ENCODE measurements at regions not wholly inside any gene's neighbourhood (a gene's known extent, or its start where the extent isn't known, plus 50 kb on each side); places are given as distances from the start of the nearest gene placed in this dataset.

DNA sequence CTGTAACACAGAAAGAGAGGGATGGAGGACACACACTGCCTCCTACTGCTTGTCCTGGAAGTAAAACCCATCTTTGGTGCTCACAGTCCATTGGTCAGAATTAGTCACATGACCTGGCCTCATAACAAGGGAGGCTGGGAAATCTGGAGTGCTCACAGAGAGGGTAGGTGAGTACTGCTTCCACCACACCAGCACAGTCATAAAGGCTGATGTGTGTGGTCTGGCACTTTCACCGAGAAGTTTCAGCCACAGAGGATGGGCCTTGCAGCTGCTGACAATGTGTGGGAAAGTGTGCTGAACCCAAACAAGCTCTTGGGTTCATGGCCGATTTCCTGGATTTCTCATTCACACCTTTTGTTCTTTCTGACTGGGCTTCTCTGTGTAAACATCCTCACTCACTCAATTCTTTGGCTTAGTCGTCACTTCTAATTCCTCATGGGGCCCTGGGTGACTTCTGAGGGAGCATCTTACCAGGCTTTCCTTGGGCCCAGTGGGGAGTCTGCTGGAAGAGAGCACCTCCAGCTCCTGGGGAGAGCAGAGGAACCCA is 100.7 kb downstream of the ASB7 start:
- DNase-seq, result no peak

- DNase-seq, result no peak
Measured at GRCh38 chr15:100703671-100704070, 101.3 kb downstream of the ASB7 start.

DNA sequence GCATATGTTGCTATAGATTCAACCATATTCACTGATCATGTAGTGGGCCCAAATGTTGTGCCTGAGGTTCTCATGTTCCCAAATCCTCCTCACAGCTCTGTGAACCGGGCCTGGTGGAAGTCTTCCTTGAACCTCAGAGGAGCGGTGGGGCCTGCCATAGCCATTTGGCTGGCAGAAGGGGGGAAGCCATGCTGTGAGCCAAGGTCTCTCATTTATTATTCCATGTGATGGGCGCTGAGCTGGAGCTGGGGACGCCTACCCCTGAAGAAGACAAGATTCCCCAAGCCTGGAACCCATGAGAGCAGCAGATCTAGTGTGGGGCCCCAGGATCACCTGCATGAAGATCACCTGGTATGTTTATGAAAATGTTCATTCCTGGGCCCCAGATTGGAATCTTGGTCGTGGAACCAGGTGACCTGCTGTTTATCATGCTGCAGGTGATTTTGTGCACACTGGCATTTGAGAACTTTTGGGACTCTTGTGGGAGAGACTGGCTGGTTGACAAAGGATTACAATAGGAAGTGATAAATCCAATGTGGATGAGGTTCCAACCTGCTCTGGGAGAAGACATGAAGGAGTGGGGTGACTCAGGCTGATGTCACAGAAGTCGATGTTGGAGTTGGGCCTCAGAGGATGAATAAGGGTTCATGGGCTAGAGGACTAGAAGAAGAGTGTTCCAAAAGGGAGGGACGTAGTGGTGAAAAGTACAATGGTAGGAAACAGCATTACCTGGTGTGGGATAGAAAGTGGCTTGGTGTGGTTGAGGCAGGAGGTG is 102.1 kb downstream of the ASB7 start:
- no peak for DNase-seq

DNA sequence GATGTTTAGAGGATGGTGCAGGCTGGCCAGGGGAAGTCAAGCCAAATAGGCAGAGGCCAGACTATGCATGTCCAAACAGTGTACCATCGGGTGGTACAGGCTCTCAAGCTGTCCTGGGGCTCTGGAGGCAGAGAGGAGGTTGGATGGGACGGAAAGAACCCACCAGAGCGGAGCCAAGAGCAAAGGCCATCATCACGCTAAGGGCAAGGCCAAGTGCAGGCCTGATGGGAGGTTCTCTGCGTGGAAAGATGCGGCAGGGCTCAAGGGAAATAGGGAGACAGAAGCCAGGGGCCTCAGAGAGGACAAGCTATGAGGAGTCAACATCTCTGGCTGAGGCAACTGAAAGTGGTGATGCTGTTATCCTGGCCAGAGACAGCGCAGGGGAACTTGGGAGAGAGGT is 102.7 kb downstream of the ASB7 start:
- DNase-seq, result no peak

DNA sequence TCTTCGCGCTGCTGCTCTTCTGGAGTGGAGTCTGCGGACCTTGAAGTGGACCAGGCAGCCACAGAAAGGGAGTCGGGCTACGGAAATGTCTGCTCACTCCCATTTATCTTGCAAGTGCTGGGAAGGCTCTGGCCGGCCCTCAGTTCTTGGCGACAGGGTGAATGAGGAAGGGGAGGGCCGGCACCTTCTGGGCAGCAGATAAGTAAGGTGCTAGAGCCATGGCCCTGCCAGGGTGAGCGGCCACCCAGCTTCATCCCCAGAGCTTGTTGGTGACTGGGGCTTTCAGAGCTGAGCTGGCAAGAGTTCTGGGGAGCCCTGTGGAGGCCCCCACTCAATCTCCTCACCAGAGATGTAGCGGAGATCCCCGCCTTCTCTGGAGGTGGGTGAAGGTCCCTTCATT is 103.5 kb downstream of the ASB7 start:
- DNase-seq, result no peak

DNA sequence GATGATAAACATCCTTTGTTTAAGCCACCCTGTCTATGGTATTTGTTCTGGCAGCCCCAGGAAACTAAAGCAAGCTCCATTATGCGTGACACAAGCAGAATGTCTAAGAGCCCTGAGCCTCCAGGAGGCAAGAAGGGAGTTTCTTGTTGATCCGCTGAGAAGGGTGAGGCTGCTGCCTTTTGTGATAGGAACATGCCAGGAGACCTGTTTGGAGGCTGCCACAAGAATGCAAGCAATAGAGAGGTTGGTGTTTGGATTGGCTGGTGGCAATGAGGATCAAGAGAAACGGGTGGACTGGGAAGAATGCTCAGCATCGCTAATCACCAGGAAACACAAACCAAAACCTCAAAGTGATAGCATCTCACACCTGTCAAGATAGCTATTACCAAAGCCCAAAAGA is 104.8 kb downstream of the ASB7 start:
- DNase-seq, result no peak

DNA sequence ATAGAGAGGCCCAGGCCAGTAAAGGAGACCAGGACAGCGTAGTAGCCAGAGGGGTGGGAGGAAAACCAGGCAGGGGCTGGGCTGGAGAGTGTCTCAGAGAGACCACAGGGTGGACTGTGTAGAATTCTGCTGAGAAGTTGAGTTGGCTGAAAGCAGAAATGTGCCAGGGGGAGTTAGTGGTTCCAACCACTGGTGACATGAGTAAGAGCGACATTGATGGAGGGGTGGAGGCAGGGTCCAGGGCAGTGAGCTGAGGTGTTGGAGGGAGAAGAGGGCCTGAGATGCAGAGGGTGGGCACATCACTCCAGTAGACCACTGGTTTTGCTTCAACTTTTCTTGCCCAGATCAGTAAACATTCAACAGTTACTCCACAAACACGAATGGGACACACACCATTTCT is 106.5 kb downstream of the ASB7 start:
- no peak for DNase-seq

DNA sequence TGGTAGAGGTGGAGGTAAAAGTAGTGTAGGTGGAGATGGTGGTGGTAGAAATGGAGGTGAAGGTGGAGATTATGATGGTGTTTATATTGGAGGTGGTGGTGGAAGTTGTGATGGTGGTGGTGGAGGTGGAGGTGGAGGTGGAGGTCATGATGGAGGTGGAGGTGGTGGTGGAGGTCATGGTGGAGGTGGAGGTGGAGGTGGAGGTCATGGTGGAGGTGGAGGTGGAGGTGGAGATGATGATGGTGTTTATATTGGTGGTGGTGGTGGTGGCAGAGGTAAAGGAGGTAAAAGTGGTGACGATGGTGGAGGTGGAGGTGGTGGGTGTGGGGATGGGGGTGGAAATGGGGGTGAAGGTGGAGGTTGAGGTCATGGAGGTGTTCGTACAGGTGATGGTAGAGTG is 107.8 kb downstream of the ASB7 start:
- DNase-seq, result no peak

DNA sequence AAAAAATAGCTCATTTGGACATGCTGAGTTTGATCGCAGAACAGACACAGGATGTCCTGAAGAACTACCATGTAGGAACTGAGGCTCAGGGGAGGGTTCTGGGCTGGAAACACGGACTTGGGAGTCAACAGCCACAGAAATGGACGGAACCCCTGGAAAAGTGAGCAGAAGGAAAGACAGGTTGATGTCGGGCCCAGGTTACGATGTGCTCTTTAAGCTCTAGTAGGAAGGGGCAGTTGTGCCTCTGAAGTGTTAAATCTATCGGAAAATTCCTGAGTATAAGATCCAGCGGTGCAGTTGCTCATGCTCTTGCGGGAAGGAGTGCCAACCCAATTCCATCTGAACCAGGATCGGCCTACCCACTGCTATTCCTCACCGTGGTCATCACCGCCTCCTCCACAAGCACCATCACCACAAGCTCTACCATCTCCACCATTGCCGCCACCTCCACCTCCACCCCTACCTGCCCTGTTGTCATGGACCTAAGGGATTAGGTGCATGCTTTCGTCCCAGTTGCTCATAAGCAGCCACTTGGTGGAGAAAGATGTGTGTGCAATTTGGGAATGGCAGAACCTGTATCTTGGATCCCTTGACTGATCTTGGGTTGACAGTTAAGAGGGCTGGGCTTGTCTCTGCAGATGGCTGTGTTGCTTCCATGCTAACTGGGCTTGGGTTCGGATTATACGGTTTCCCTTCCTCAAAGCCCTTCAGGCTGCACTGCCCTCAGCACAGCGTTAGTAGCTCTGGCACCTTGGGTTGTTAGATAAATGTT is 108.5 kb downstream of the ASB7 start:
- DNase-seq, result no peak

DNA sequence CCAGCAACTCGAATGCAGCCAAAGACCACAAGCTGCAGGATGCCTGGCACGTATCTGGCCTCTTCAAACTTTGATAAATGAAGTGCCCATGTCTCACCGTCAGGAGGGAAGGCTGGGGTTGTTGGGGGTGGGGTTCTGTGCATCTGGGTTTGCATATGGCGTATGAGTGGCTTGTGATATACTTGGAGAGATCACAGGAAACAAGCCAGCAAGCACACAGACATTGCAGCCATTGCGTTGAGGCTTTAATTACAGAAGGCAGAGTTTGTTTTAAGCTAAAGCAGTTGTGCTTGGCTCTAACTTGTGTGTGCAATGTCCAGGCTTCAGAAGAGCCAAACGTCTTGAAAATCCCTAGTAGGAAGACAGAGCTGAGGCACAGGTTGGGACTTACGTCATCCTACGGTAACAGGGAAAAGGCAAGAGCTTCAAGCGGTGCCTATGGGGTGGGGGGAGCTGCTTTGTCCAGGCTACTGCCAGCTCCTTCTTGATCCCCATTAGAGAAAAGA is 109.2 kb downstream of the ASB7 start:
- DNase-seq, result no peak

DNA sequence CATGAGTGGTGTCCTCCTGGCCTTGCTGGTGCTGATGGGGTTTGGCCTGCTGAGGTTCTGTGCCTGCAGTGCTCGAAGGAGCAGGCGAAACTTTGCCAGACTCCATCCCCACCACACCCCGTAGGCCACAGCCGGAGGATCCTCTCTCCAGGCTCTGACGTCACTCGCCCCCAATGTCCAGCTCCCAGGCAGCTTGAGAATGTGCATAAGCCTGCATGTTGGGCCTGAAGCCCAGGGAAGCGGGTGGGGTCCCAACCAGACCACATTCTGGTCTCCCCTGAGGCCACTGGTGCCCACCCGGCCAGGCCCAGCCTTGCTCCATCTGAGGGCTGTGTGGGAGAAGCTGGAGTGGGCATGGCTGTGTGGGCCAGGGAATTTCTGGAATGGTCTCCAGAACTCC is 109.8 kb downstream of the ASB7 start:
- DNase-seq, result no peak

- DNase-seq, result no peak
Measured at GRCh38 chr15:100713163-100713867, 110.9 kb downstream of the ASB7 start.

DNA sequence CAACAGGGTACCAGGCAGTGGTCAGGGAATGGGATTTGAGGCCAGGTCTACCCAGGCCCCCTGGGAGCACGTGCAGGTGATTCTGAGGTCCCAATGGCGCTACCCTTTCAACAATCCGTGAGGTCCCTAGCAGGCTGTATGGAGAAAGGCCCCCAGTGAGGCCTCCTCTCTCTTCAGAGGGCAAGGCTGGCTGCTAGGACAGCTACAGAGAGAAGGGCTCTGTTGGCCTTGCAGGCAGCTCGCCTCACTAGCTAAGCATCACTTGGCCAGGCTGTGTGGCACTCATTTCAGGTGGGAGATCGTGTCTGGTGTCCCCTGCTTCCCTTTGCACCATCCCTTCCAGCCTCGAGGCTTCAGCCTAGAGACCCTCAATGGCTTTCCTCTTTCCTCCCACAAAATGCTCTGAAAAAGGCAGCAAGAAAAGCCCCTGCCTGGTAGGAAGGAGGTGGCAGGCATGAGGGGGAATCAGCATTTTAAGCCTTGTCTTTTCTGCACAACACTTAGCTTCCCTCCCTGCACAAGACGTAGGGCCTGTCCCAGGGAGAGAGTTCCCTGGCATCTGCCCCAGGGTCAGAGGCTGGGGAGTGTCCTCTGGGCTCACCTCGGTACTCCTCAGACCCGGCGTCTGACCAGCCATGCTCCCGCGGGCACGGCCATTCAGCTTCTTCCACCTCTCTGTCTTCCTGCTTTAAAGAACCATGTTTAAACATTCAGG is 111.8 kb downstream of the ASB7 start:
- DNase-seq, result no peak

DNA sequence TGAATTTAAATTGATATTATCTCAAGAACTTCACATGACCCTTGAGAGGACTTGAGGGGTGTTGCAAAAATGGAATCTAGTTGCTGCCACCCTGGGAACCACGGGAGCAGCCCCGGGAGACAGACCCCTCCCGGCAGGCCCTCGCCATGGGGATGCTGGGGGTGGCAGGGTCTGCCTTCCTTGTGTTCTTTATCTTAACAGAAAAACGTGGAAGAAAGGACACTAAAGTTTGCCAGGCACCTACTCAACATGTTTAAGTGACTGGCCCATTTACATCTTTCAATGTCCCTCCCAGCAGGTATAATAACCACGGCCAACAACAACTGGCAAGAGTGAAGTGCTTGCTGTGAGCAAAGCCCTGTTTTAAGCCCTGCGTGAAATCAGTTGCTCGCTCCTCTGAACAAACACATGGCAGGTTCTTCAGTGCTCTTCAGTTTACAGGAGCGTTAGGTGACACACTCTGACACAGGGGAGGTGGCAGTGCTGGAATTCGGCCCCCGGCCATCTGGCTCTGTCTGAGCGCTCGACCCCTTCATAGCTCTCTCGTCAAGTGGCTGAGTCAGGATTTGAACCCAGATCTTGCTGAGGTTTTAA is 112.5 kb downstream of the ASB7 start:
- DNase-seq, result no peak

DNA sequence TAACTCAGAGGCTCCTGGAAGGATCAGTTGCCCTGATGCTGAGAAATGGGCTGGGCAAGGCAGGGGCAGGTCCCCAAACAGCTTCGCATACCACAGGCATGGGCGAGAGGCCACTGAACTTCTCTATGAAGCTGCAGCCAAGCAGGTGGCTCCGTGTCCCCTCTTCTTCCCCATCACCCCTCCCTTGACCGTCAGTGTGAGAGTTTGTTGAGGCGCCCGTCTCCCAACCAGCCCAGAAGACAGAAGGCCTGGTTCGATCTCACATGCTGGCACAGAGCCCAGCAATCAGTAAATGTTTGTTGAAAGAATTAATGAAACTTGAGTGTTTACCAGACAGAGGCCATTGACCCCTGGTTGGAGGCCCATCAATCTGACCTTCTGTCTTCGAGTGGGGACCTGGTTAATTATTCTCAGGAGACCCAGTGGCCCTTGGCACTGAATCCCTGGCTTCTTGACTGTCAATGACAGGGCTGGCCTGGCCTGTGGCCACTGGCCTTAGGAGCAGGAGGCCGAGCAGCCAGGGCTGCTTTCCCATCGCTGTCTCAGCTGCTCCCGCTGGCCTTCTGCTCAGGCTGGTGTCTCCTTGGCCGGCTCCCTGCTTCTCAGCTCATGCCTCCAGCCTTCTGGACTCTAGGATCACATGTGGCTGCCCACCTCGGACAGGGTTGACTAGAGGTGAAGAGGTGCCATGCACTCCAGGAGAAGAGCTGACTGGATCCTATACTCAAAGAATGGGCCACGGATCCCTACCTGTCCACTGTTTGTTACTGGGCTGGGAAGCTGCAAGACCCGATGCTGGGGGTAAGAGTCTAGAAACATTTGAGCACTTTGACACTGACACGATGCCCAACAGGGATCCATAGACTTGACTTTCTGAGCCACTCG is 113.4 kb downstream of the ASB7 start:
- no peak for DNase-seq

GRCh38 chr15:100716456-100717085 is 114.2 kb downstream of the ASB7 start:
- no peak for DNase-seq

GRCh38 chr15:100717596-100717995 is 115.2 kb downstream of the ASB7 start:
- no peak for DNase-seq

- no peak for DNase-seq
Measured at GRCh38 chr15:100718075-100718980, 115.9 kb downstream of the ASB7 start.

DNA sequence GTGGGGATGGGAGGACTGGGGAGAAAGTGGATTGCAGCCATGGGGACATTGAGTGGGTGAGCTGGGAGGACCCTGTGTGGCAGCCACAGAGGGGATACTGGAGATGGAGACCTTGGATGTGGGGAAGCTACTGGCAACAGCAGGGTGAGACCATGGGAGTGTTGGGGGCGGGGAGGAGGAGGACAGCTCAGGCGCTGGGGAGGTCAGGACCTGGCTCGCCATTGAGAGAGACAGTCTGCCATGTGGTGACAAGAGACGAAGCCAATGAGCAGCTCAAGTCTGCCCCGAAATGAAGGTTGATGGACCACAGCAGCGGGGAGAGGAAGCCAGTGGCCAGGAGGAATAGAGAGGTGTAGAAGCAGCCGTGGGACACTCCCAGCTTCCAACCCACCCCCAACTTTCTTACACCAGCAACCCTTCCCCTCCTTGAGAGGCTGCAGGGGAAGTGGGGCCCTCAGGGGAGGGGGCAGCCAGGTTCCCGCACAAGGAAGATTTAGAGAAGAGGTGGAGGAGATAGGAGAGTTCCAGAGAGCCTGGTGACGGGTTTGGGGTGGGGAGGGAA is 118.1 kb downstream of the ASB7 start:
- DNase-seq, result no peak
